A673 (cell line): ENCODE measurements at regions not wholly inside any gene's neighbourhood (a gene's known extent, or its start where the extent isn't known, plus 50 kb on each side); places are given as distances from the start of the nearest gene placed in this dataset.

Source experiments
- BruUV-seq: library from RNA; stranded (reverse); fragments of 400-500 nt; replicated peaks from 2 replicates; lab custom pipeline; 2021; lab: Mats Ljungman, UMichigan
- CTCF ChIA-PET: fragments of 300-600 bp; sonication (Branson Sonifier 250); formaldehyde crosslinking; loops from one replicate; lab custom pipeline; 2022; ENCODE audit warnings: antibody characterized with exemption; lab: Charles Lee
- POLR2A ChIA-PET: fragments of 300-600 bp; sonication (Branson Sonifier 250); formaldehyde crosslinking; loops from one replicate; lab custom pipeline; 2022; ENCODE audit warnings: antibody characterized with exemption; ENCODE audit not compliant: low non-redundant PET; lab: Charles Lee
- DNase-seq: peaks from one replicate; pipeline ENCODE4 v3.0.0-alpha.2; 2015; ENCODE audit warnings: low spot score
- H3K27ac ChIP-seq: fragments of 200-600 bp; sonication (generic); 2 replicates; pipeline ENCODE4 v1.5.1; 2016; ENCODE audit warnings: mixed run types, low read depth, mild to moderate bottlenecking, mixed read lengths, antibody characterized with exemption, low read length; ENCODE audit not compliant: poor library complexity, severe bottlenecking
- H3K27me3 ChIP-seq: fragments of 200-600 bp; sonication (generic); replicated peaks from 2 replicates; pipeline ENCODE4 v1.6.1; 2017; ENCODE audit warnings: mixed run types, low read depth, mild to moderate bottlenecking, mixed read lengths, antibody characterized with exemption, low read length; ENCODE audit not compliant: insufficient read depth, poor library complexity
- H3K36me3 ChIP-seq: fragments of 200-600 bp; sonication (generic); 2 replicates; pipeline ENCODE4 v1.6.1; 2016; ENCODE audit warnings: mixed run types, mild to moderate bottlenecking, mixed read lengths, antibody characterized with exemption, low read length; ENCODE audit not compliant: insufficient read depth, poor library complexity, severe bottlenecking
- H3K4me1 ChIP-seq: fragments of 200-600 bp; sonication (generic); 2 replicates; pipeline ENCODE4 v1.6.1; 2017; ENCODE audit warnings: mixed run types, mild to moderate bottlenecking, mixed read lengths, antibody characterized with exemption, low read length; ENCODE audit not compliant: insufficient read depth, poor library complexity, severe bottlenecking
- H3K4me3 ChIP-seq: fragments of 200-600 bp; sonication (generic); 2 replicates; pipeline ENCODE4 v1.5.1; 2016; ENCODE audit warnings: low read depth, mixed run types, mild to moderate bottlenecking, mixed read lengths, low read length; ENCODE audit not compliant: poor library complexity, severe bottlenecking
- H3K9me3 ChIP-seq: fragments of 200-600 bp; sonication (generic); 2 replicates; pipeline ENCODE4 v1.6.1; 2016; ENCODE audit warnings: mixed run types, low read depth, mild to moderate bottlenecking, mixed read lengths, antibody characterized with exemption, low read length; ENCODE audit not compliant: poor library complexity, severe bottlenecking
- CTCF ChIP-seq: fragments of 300-800, 200-600 bp; sonication (generic); conservative IDR thresholded peaks from 2 replicates; pipeline ENCODE4 v1.5.1; 2017; ENCODE audit warnings: low read depth, mild to moderate bottlenecking, antibody characterized with exemption, low read length, moderate library complexity, mixed read lengths
- EZH2 ChIP-seq: fragments of 200-600 bp; sonication (generic); IDR thresholded peaks from 2 replicates; pipeline ENCODE4 v1.6.1; 2017; ENCODE audit warnings: borderline replicate concordance, low read depth, mild to moderate bottlenecking, mixed read lengths, antibody characterized with exemption, low read length; ENCODE audit not compliant: poor library complexity, severe bottlenecking
- intact Hi-C: fragments of 100-400 bp; cut with micrococcal nuclease; formaldehyde crosslinking; loops from one replicate; pipeline ENCODE4 v1.10.0; 2022; ENCODE audit not compliant: unreplicated experiment

GRCh38 chr3:40642812-40643211, 118.1 kb downstream of the ZNF621 start:
- Histone ChIP-seq H3K27ac (no peak overlapping the region), H3K4me1 (no peaks in the 10 kb centered on the region), H3K4me3 (no peak overlapping the region), H3K27me3 (no peaks in the 10 kb centered on the region), H3K36me3 (no peaks in the 10 kb centered on the region), H3K9me3 (no peaks in the 10 kb centered on the region)
- no peak for TF ChIP-seq CTCF
- no peak for TF ChIP-seq EZH2
- intact Hi-C loops = no loop called here
- no TSS peak for BruUV-seq
- no peak for DNase-seq
- POLR2A ChIA-PET = no interaction called here
- CTCF ChIA-PET = no interaction called here

- POLR2A ChIA-PET = no interaction called here
- H3K36me3 ChIP-seq = no peaks in the 10 kb centered on the region
- intact Hi-C loops = no loop called here
- BruUV-seq = no TSS peak
- CTCF ChIA-PET = interaction anchor here (0.6 kb wide), 1 partner anchor 70 kb away, joined by 9 read pairs; no protein-coding TSS in a partner anchor
- no peak overlapping the region for H3K27ac ChIP-seq
- TF ChIP-seq CTCF (no peak), EZH2 (no peak)
- H3K4me1 ChIP-seq = no peaks in the 10 kb centered on the region
- no peak overlapping the region for H3K4me3 ChIP-seq
- no peaks in the 10 kb centered on the region for H3K9me3 ChIP-seq
- no peak for DNase-seq
- no peaks in the 10 kb centered on the region for H3K27me3 ChIP-seq
Measured at GRCh38 chr3:40645883-40646282, 121.1 kb downstream of the ZNF621 start.

- TF ChIP-seq EZH2 (no peak), CTCF (no peak)
- Histone ChIP-seq H3K4me1 (no peaks in the 10 kb centered on the region), H3K27ac (no peak overlapping the region), H3K36me3 (no peaks in the 10 kb centered on the region), H3K9me3 (no peaks in the 10 kb centered on the region), H3K27me3 (no peaks in the 10 kb centered on the region), H3K4me3 (no peak overlapping the region)
- ChIA-PET POLR2A (no interaction called here), CTCF (no interaction called here)
- DNase-seq = no peak
- no TSS peak for BruUV-seq
- intact Hi-C loops = no loop called here
Measured at GRCh38 chr3:40649346-40649745, 124.6 kb downstream of the ZNF621 start.
